Tibial nerve (tissue), 4 donors: ENCODE measurements at regions not wholly inside any gene's neighbourhood (a gene's known extent, or its start where the extent isn't known, plus 50 kb on each side); places are given as distances from the start of the nearest gene placed in this dataset.

ENCODE experiments used
- DNase-seq, 2 donors: peaks; one replicate each; pipeline ENCODE4 v3.0.0-alpha.2; 2019; ENCODE audit warnings: low spot score in 2 of 2
- H3K27ac ChIP-seq, 4 donors: fragments of 200-600 bp; sonication (generic) in 3 of 4; one replicate each; pipeline ENCODE4 v1.5.1; 2017 to 2019; ENCODE audit warnings: mild to moderate bottlenecking in 1 of 4
- H3K27me3 ChIP-seq, 2 donors: fragments of 200-600 bp; sonication (generic) in 1 of 2; one replicate each; pipeline versions ENCODE4 v1.5.1 to v1.6.0; 2017 to 2019
- H3K36me3 ChIP-seq, 3 donors: fragments of 200-600 bp; sonication (generic); one replicate each; pipeline ENCODE4 v1.5.1; 2018 to 2019
- H3K4me1 ChIP-seq, 4 donors: fragments of 200-600 bp; sonication (generic) in 3 of 4; one replicate each; pipeline ENCODE4 v1.5.1; 2017 to 2019
- H3K4me3 ChIP-seq, 4 donors: fragments of 200-600 bp; sonication (generic) in 3 of 4; one replicate each; pipeline ENCODE4 v1.5.1; 2017 to 2019; ENCODE audit warnings: mild to moderate bottlenecking in 1 of 4, moderate library complexity in 1 of 4
- H3K9me3 ChIP-seq, 4 donors: fragments of 200-600 bp; sonication (generic) in 3 of 4; one replicate each; pipeline ENCODE4 v1.5.1; 2017 to 2019
- CTCF ChIP-seq, 5 experiments: fragments of 200-600 bp in 3 of 5; fragments of 450-650 bp in 2 of 5; sonication (generic) in 3 of 5; IDR thresholded peaks; one replicate each; pipeline ENCODE4 v1.5.1; 2016 to 2019; ENCODE audit warnings: antibody characterized with exemption in 5 of 5, mild to moderate bottlenecking in 3 of 5, moderate library complexity in 2 of 5
- EP300 ChIP-seq, 2 donors: sonication (generic); formaldehyde crosslinking; IDR thresholded peaks; one replicate each; pipeline ENCODE4 v1.6.1; 2017; ENCODE audit warnings: antibody characterized with exemption in 2 of 2, mild to moderate bottlenecking in 1 of 2
- POLR2A ChIP-seq, 2 donors: fragments of 450-650 bp; IDR thresholded peaks; one replicate each; pipeline ENCODE4 v1.6.1; 2017; ENCODE audit warnings: antibody characterized with exemption in 2 of 2, mild to moderate bottlenecking in 2 of 2, moderate library complexity in 2 of 2
- WGBS, 2 donors: methylation state at CpG; one replicate each; pipeline ENCODE4 v1.1.5; 2018; 5-methylcytosine and 5-hydroxymethylcytosine counted together

DNA sequence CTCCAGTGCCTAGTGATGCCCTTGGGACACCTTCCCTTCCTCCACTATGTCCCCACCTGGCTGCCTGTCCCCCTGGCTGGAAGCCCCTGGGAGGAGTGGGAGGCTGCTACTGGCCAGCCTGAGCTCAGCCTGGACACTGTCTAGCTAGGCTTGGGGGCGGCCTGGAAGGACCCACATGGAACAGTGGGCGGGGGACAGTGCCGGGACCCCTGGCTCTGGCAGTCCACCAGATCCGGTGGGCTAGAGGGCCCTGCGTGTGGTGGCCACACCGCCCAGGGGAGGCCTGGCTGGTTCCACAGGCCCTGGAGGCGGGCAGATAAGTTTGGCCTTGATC lies 388.0 kb upstream of the TNRC6C start:
- H3K27me3 ChIP-seq: peaks cover 0 to 15% of the 10 kb centered on the region in 2 donors
- TF ChIP-seq CTCF (IDR thresholded peaks at IDR 0.05) (no peak), POLR2A (IDR thresholded peaks at IDR 0.05) (no peak), EP300 (IDR thresholded peaks at IDR 0.05) (no peak)
- no peak overlapping the region for H3K4me3 ChIP-seq
- DNase-seq: no peak
- no peaks in the 10 kb centered on the region for H3K9me3 ChIP-seq
- no peak overlapping the region for H3K27ac ChIP-seq
- WGBS, 2 donors: 88 to 96% methylated on average over 7 of the region's 7 CpGs
- peaks cover 0 to 16% (median 4%) of the 10 kb centered on the region in 4 donors for H3K4me1 ChIP-seq
- no peaks in the 10 kb centered on the region for H3K36me3 ChIP-seq

- peak overlapping the region in 2 of 4 donors; percentile 24 to 26 for H3K4me3 ChIP-seq
- WGBS, 2 donors: 11 to 13% methylated on average over 35 of the region's 35 CpGs
- DNase-seq: no peak
- peaks cover 0 to 15% of the 10 kb centered on the region in 2 donors for H3K27me3 ChIP-seq
- peaks cover 0 to 16% (median 4%) of the 10 kb centered on the region in 4 donors for H3K4me1 ChIP-seq
- no peak overlapping the region for H3K27ac ChIP-seq
- no peak for TF ChIP-seq POLR2A (IDR thresholded peaks at IDR 0.05)
- TF ChIP-seq EP300 (IDR thresholded peaks at IDR 0.05): no peak
- no peak for TF ChIP-seq CTCF (IDR thresholded peaks at IDR 0.05)
- H3K36me3 ChIP-seq: no peaks in the 10 kb centered on the region
- no peaks in the 10 kb centered on the region for H3K9me3 ChIP-seq
These were observed 387.1 kb upstream of the TNRC6C start for GRCh38 chr17:77571155-77571981.

GRCh38 chr17:77572065-77572601 lies 386.4 kb upstream of the TNRC6C start:
- peaks cover 0 to 16% (median 4%) of the 10 kb centered on the region in 4 donors for H3K4me1 ChIP-seq
- no peaks in the 10 kb centered on the region for H3K9me3 ChIP-seq
- no peak overlapping the region for H3K27ac ChIP-seq
- peaks cover 0 to 15% of the 10 kb centered on the region in 2 donors for H3K27me3 ChIP-seq
- TF ChIP-seq POLR2A (IDR thresholded peaks at IDR 0.05) (no peak), CTCF (IDR thresholded peaks at IDR 0.05) (no peak), EP300 (IDR thresholded peaks at IDR 0.05) (no peak)
- 27 to 28% methylated on average over 13 to 15 of the region's 15 CpGs for WGBS, 2 donors
- H3K4me3 ChIP-seq: peak overlapping the region in 1 of 4 donors; percentile 26
- no peaks in the 10 kb centered on the region for H3K36me3 ChIP-seq
- DNase-seq: no peak

GRCh38 chr17:77572851-77573250 lies 385.7 kb upstream of the TNRC6C start:
- Histone ChIP-seq H3K4me1 (peaks cover 0 to 16% (median 4%) of the 10 kb centered on the region in 4 donors), H3K27me3 (peaks cover 0 to 15% of the 10 kb centered on the region in 2 donors), H3K36me3 (no peaks in the 10 kb centered on the region), H3K9me3 (no peaks in the 10 kb centered on the region), H3K27ac (no peak overlapping the region), H3K4me3 (no peak overlapping the region)
- DNase-seq: no peak
- 93 to 100% methylated on average over 4 to 5 of the region's 5 CpGs for WGBS, 2 donors
- TF ChIP-seq POLR2A (IDR thresholded peaks at IDR 0.05) (no peak), CTCF (IDR thresholded peaks at IDR 0.05) (no peak), EP300 (IDR thresholded peaks at IDR 0.05) (no peak)

GRCh38 chr17:77577491-77577890 lies 381.0 kb upstream of the TNRC6C start:
- H3K27ac ChIP-seq: no peak overlapping the region
- DNase-seq: no peak
- 82 to 93% methylated on average over 7 of the region's 7 CpGs for WGBS, 2 donors

More at GRCh38 chr17:77577491-77577890, 381.0 kb upstream of the TNRC6C start:
- TF ChIP-seq POLR2A (IDR thresholded peaks at IDR 0.05) (no peak), EP300 (IDR thresholded peaks at IDR 0.05) (no peak), CTCF (IDR thresholded peaks at IDR 0.05) (no peak)
- Histone ChIP-seq H3K4me3 (no peak overlapping the region), H3K27me3 (no peaks in the 10 kb centered on the region), H3K36me3 (no peaks in the 10 kb centered on the region), H3K9me3 (peaks cover 0 to 11% (median 0%) of the 10 kb centered on the region in 4 donors), H3K4me1 (no peaks in the 10 kb centered on the region)
